ENCODE measurements at regions not wholly inside any gene's neighbourhood (a gene's known extent, or its start where the extent isn't known, plus 50 kb on each side); places are given as distances from the start of the nearest gene placed in this dataset.

GRCh38 chr10:28798964-28799363, 121.6 kb downstream of the BAMBI start:
- H3K4me3 ChIP-seq (ENCODE audit: low read length), result no peak overlapping the region
- no peaks in the 10 kb centered on the region for H3F3A ChIP-seq (ENCODE audit: control insufficient read depth, insufficient read depth)
- H3K4me1 ChIP-seq (ENCODE audit: control insufficient read depth, low read length), result no peaks in the 10 kb centered on the region
- H3K9me3 ChIP-seq (ENCODE audit: control insufficient read depth, insufficient read depth, low read length), result no peaks in the 10 kb centered on the region
- no peak overlapping the region for H3K27ac ChIP-seq (ENCODE audit: low read depth, low read length)
- no peaks in the 10 kb centered on the region for H3K9me2 ChIP-seq (replicated peaks; ENCODE audit: control insufficient read depth, low read length)
- no peaks in the 10 kb centered on the region for H4K20me1 ChIP-seq (ENCODE audit: control insufficient read depth, insufficient read depth, low read depth, low read length)
- no peaks in the 10 kb centered on the region for H3K27me3 ChIP-seq (ENCODE audit: control insufficient read depth, low read length)
- no peaks in the 10 kb centered on the region for H3K79me2 ChIP-seq (ENCODE audit: control insufficient read depth, low read length)
- no peak for TF ChIP-seq EZH2phosphoT487 (IDR thresholded peaks at IDR 0.05; ENCODE audit: borderline replicate concordance, low read length)
- TF ChIP-seq, protein P1, sequence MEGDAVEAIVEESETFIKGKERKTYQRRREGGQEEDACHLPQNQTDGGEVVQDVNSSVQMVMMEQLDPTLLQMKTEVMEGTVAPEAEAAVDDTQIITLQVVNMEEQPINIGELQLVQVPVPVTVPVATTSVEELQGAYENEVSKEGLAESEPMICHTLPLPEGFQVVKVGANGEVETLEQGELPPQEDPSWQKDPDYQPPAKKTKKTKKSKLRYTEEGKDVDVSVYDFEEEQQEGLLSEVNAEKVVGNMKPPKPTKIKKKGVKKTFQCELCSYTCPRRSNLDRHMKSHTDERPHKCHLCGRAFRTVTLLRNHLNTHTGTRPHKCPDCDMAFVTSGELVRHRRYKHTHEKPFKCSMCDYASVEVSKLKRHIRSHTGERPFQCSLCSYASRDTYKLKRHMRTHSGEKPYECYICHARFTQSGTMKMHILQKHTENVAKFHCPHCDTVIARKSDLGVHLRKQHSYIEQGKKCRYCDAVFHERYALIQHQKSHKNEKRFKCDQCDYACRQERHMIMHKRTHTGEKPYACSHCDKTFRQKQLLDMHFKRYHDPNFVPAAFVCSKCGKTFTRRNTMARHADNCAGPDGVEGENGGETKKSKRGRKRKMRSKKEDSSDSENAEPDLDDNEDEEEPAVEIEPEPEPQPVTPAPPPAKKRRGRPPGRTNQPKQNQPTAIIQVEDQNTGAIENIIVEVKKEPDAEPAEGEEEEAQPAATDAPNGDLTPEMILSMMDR (IDR thresholded peaks at IDR 0.05; ENCODE audit: low read depth, low read length, poor library complexity, severe bottlenecking), result no peak
- no peak overlapping the region for H3K4me2 ChIP-seq (ENCODE audit: low read length)
- no peaks in the 10 kb centered on the region for H3K36me3 ChIP-seq (ENCODE audit: control insufficient read depth, low read length)

- no peaks in the 10 kb centered on the region for H3K79me2 ChIP-seq (ENCODE audit: control insufficient read depth, low read length)
- H3K27ac ChIP-seq (ENCODE audit: low read depth, low read length), result no peak overlapping the region
- no peaks in the 10 kb centered on the region for H3K27me3 ChIP-seq (ENCODE audit: control insufficient read depth, low read length)
- H3K9me2 ChIP-seq (replicated peaks; ENCODE audit: control insufficient read depth, low read length), result no peaks in the 10 kb centered on the region
- no peaks in the 10 kb centered on the region for H3K4me1 ChIP-seq (ENCODE audit: control insufficient read depth, low read length)
- H3K4me3 ChIP-seq (ENCODE audit: low read length), result no peak overlapping the region
- no peaks in the 10 kb centered on the region for H3F3A ChIP-seq (ENCODE audit: control insufficient read depth, insufficient read depth)
- no peak for TF ChIP-seq EZH2phosphoT487 (IDR thresholded peaks at IDR 0.05; ENCODE audit: borderline replicate concordance, low read length)
- TF ChIP-seq, protein P1 (IDR thresholded peaks at IDR 0.05; ENCODE audit: low read depth, low read length, poor library complexity, severe bottlenecking), result no peak
- H3K4me2 ChIP-seq (ENCODE audit: low read length), result no peak overlapping the region
- no peaks in the 10 kb centered on the region for H3K9me3 ChIP-seq (ENCODE audit: control insufficient read depth, insufficient read depth, low read length)
- H3K36me3 ChIP-seq (ENCODE audit: control insufficient read depth, low read length), result no peaks in the 10 kb centered on the region
- no peaks in the 10 kb centered on the region for H4K20me1 ChIP-seq (ENCODE audit: control insufficient read depth, insufficient read depth, low read depth, low read length)
Measured at GRCh38 chr10:28800144-28800543, 122.8 kb downstream of the BAMBI start.

GRCh38 chr10:28801247-28801646, 123.9 kb downstream of the BAMBI start:
- Histone ChIP-seq H3K36me3 (ENCODE audit: control insufficient read depth, low read length) (no peaks in the 10 kb centered on the region), H3K9me2 (replicated peaks; ENCODE audit: control insufficient read depth, low read length) (no peaks in the 10 kb centered on the region), H3K27me3 (ENCODE audit: control insufficient read depth, low read length) (no peaks in the 10 kb centered on the region), H4K20me1 (ENCODE audit: control insufficient read depth, insufficient read depth, low read depth, low read length) (no peaks in the 10 kb centered on the region), H3K4me3 (ENCODE audit: low read length) (no peak overlapping the region), H3K4me1 (ENCODE audit: control insufficient read depth, low read length) (no peaks in the 10 kb centered on the region), H3K27ac (ENCODE audit: low read depth, low read length) (no peak overlapping the region), H3F3A (ENCODE audit: control insufficient read depth, insufficient read depth) (no peaks in the 10 kb centered on the region), H3K9me3 (ENCODE audit: control insufficient read depth, insufficient read depth, low read length) (no peaks in the 10 kb centered on the region), H3K79me2 (ENCODE audit: control insufficient read depth, low read length) (no peaks in the 10 kb centered on the region), H3K4me2 (ENCODE audit: low read length) (no peak overlapping the region)
- TF ChIP-seq, protein P1 (IDR thresholded peaks at IDR 0.05; ENCODE audit: low read depth, low read length, poor library complexity, severe bottlenecking), result no peak
- no peak for TF ChIP-seq EZH2phosphoT487 (IDR thresholded peaks at IDR 0.05; ENCODE audit: borderline replicate concordance, low read length)

- H3K27ac ChIP-seq (ENCODE audit: low read depth, low read length), result no peak overlapping the region
- H3K4me3 ChIP-seq (ENCODE audit: low read length), result no peak overlapping the region
- H3K9me3 ChIP-seq (ENCODE audit: control insufficient read depth, insufficient read depth, low read length), result no peaks in the 10 kb centered on the region
- no peaks in the 10 kb centered on the region for H3K27me3 ChIP-seq (ENCODE audit: control insufficient read depth, low read length)
- no peak overlapping the region for H3K4me2 ChIP-seq (ENCODE audit: low read length)
- no peaks in the 10 kb centered on the region for H3K79me2 ChIP-seq (ENCODE audit: control insufficient read depth, low read length)
- H3K36me3 ChIP-seq (ENCODE audit: control insufficient read depth, low read length), result no peaks in the 10 kb centered on the region
- H3K4me1 ChIP-seq (ENCODE audit: control insufficient read depth, low read length), result no peaks in the 10 kb centered on the region
- no peaks in the 10 kb centered on the region for H4K20me1 ChIP-seq (ENCODE audit: control insufficient read depth, insufficient read depth, low read depth, low read length)
- no peaks in the 10 kb centered on the region for H3K9me2 ChIP-seq (replicated peaks; ENCODE audit: control insufficient read depth, low read length)
- TF ChIP-seq, protein P1 (IDR thresholded peaks at IDR 0.05; ENCODE audit: low read depth, low read length, poor library complexity, severe bottlenecking), result no peak
- TF ChIP-seq EZH2phosphoT487 (IDR thresholded peaks at IDR 0.05; ENCODE audit: borderline replicate concordance, low read length), result no peak
- no peaks in the 10 kb centered on the region for H3F3A ChIP-seq (ENCODE audit: control insufficient read depth, insufficient read depth)
Measured at GRCh38 chr10:28801869-28802268, 124.5 kb downstream of the BAMBI start.

Data from DOHH2 (cell line).